GM13976 (cell line): ENCODE measurements at regions not wholly inside any gene's neighbourhood (a gene's known extent, or its start where the extent isn't known, plus 50 kb on each side); places are given as distances from the start of the nearest gene placed in this dataset.

Experiments
- DNase-seq: peaks from one replicate; pipeline ENCODE4 v3.0.0; 2012; ENCODE audit warnings: low spot score
- CTCF ChIP-seq: IDR thresholded peaks from 2 replicates; pipeline ENCODE4 v1.5.1; 2012; ENCODE audit warnings: borderline replicate concordance, mild to moderate bottlenecking; ENCODE audit not compliant: insufficient read depth; ENCODE audit errors: extremely low read depth, missing control alignments, control extremely low read depth
- in situ Hi-C: fragments of 300-500 bp; cut with MboI; formaldehyde crosslinking; loops from one replicate; pipeline ENCODE4 v1.12.0; 2022; ENCODE audit warnings: low sequenced_read_pairs, mixed read lengths, inconsistent platforms; ENCODE audit not compliant: unreplicated experiment

- in situ Hi-C loops = no loop called here
- no peak for DNase-seq
- TF ChIP-seq CTCF = no peak
These were observed 414.6 kb downstream of the LRRIQ3 start for GRCh38 chr1:73783352-73783751.

- in situ Hi-C loops = no loop called here
- no peak for DNase-seq
- TF ChIP-seq CTCF = no peak
These were observed 415.1 kb downstream of the LRRIQ3 start for GRCh38 chr1:73782901-73783300.

GRCh38 chr1:73781251-73781650, 416.7 kb downstream of the LRRIQ3 start:
- no peak for TF ChIP-seq CTCF
- DNase-seq = no peak
- in situ Hi-C loops = no loop called here

GRCh38 chr1:73778471-73778870, 419.5 kb downstream of the LRRIQ3 start:
- no peak for TF ChIP-seq CTCF
- no peak for DNase-seq
- in situ Hi-C loops = no loop called here

- DNase-seq = no peak
- in situ Hi-C loops = no loop called here
- no peak for TF ChIP-seq CTCF
These were observed 422.1 kb downstream of the LRRIQ3 start for GRCh38 chr1:73775896-73776295.

GRCh38 chr1:73772941-73773340, 425.0 kb downstream of the LRRIQ3 start:
- in situ Hi-C loops = no loop called here
- DNase-seq = no peak
- TF ChIP-seq CTCF = no peak

GRCh38 chr1:73771396-73771795, 426.6 kb downstream of the LRRIQ3 start:
- DNase-seq = no peak
- no peak for TF ChIP-seq CTCF
- in situ Hi-C loops = no loop called here
